NCI-H2171 (cell line): ENCODE measurements at regions not wholly inside any gene's neighbourhood (a gene's known extent, or its start where the extent isn't known, plus 50 kb on each side); places are given as distances from the start of the nearest gene placed in this dataset.
"Not testable (repeated sequence)": the region's sequence is repeated elsewhere in the genome, so short reads cannot be mapped to it uniquely, and the experiment has no call there.

Experiments
- DNase-seq: peaks from one replicate; lab custom pipeline; 2025; lab: John Stamatoyannopoulos, UW

GRCh38 chrX:737021-737420 lies 106.4 kb downstream of the SHOX start:
- not testable (repeated sequence) for DNase-seq

- DNase-seq, result no peak
Measured at GRCh38 chrX:734362-734761, 103.8 kb downstream of the SHOX start.

- DNase-seq, result no peak
Measured at GRCh38 chrX:733961-734360, 103.4 kb downstream of the SHOX start.

GRCh38 chrX:729583-730409 lies 99.2 kb downstream of the SHOX start:
- no peak for DNase-seq

GRCh38 chrX:729101-729500 lies 98.5 kb downstream of the SHOX start:
- not testable (repeated sequence) for DNase-seq

- not testable (repeated sequence) for DNase-seq
Measured at GRCh38 chrX:728639-729038, 98.0 kb downstream of the SHOX start.

GRCh38 chrX:727738-728621 lies 97.4 kb downstream of the SHOX start:
- no peak for DNase-seq

GRCh38 chrX:725971-726370 lies 95.4 kb downstream of the SHOX start:
- no peak for DNase-seq

GRCh38 chrX:724256-724655 lies 93.7 kb downstream of the SHOX start:
- no peak for DNase-seq

GRCh38 chrX:723781-724180 lies 93.2 kb downstream of the SHOX start:
- no peak for DNase-seq

- DNase-seq, result no peak
Measured at GRCh38 chrX:721354-721753, 90.8 kb downstream of the SHOX start.

- DNase-seq, result no peak
Measured at GRCh38 chrX:720825-721224, 90.2 kb downstream of the SHOX start.

- DNase-seq, result no peak
Measured at GRCh38 chrX:720250-720649, 89.7 kb downstream of the SHOX start.

GRCh38 chrX:716136-716535 lies 85.5 kb downstream of the SHOX start:
- no peak for DNase-seq

- DNase-seq, result no peak
Measured at GRCh38 chrX:714131-714530, 83.5 kb downstream of the SHOX start.
